Motor neuron (in vitro differentiated cells): ENCODE measurements at regions not wholly inside any gene's neighbourhood (a gene's known extent, or its start where the extent isn't known, plus 50 kb on each side); places are given as distances from the start of the nearest gene placed in this dataset.
"Not testable (repeated sequence)": the region's sequence is repeated elsewhere in the genome, so short reads cannot be mapped to it uniquely, and the experiment has no call there.

ENCODE experiments used
- ATAC-seq, 8 experiments: fragments of 200-7000 bp; cut with Tn5 transposase; replicated peaks in 6 of 8; 2 replicates each; pipeline ENCODE4 v1.8.0; 2021; ENCODE audit warnings: mild to moderate bottlenecking in 8 of 8, moderate library complexity in 8 of 8
- H3K27ac ChIP-seq, 2 donors: fragments of 250-450 bp; sonication (Bioruptor Pico); 2 replicates each; pipeline ENCODE4 v1.9.0; 2021; ENCODE audit warnings: antibody characterized with exemption in 2 of 2, mild to moderate bottlenecking in 2 of 2, moderate library complexity in 1 of 2
- H3K4me1 ChIP-seq, 2 donors: fragments of 250-450 bp; sonication (Bioruptor Pico); replicated peaks in 1 of 2; 2 replicates each; pipeline ENCODE4 v1.6.1; 2021; ENCODE audit warnings: antibody characterized with exemption in 2 of 2, mild to moderate bottlenecking in 2 of 2, moderate library complexity in 1 of 2
- H3K4me3 ChIP-seq, 5 donors: fragments of 250-450 bp; sonication (Bioruptor Pico); 2 replicates each; pipeline ENCODE4 v1.9.0; 2021; ENCODE audit warnings: antibody characterized with exemption in 5 of 5, mild to moderate bottlenecking in 5 of 5, moderate library complexity in 4 of 5
- WGBS, 10 experiments: fragments of 450-650 bp; shearing (Covaris generic); methylation state at CpG; one replicate each; pipeline ENCODE4 v1.0.0; 2022; 5-methylcytosine and 5-hydroxymethylcytosine counted together
- in situ Hi-C, 9 experiments: fragments of 400-800 bp; cut with MboI; loops; one replicate each; pipeline ENCODE4 v1.15.0; 2021; ENCODE audit warnings: low sequenced_read_pairs in 9 of 9, low pct_unique_long_range_greater_than_20kb in 2 of 9; ENCODE audit not compliant: unreplicated experiment in 9 of 9

GRCh38 chr14:81584495-81584894 is 50.8 kb upstream of the SEL1L start:
- WGBS, 10 experiments: 0 to 100% (median 86%) methylated on average over 1 to 2 of the region's 2 CpGs; no CpG with 5 or more reads in 2 of the 10 experiments
- in situ Hi-C loops: no loop called here
- no peak for ATAC-seq
- H3K4me1 ChIP-seq: no peaks in the 10 kb centered on the region
- no peak overlapping the region for H3K27ac ChIP-seq
- H3K4me3 ChIP-seq: no peak overlapping the region

GRCh38 chr14:81589381-81590065 is 55.9 kb upstream of the SEL1L start:
- ATAC-seq: no peak
- WGBS, 10 experiments: 9 to 100% (median 85%) methylated on average over 1 to 7 of the region's 7 CpGs
- Histone ChIP-seq H3K27ac (no peak overlapping the region), H3K4me3 (no peak overlapping the region), H3K4me1 (no peaks in the 10 kb centered on the region)
- in situ Hi-C loops: no loop called here

- no peak overlapping the region for H3K4me3 ChIP-seq
- ATAC-seq: no peak
- no peaks in the 10 kb centered on the region for H3K4me1 ChIP-seq
- in situ Hi-C loops: no loop called here
- no peak overlapping the region for H3K27ac ChIP-seq
- WGBS, 10 experiments: 0 to 83% (median 50%) methylated on average over 1 to 2 of the region's 3 CpGs; no CpG with 5 or more reads in 5 of the 10 experiments
Observed at GRCh38 chr14:81591266-81591665, 57.6 kb upstream of the SEL1L start.

- in situ Hi-C loops: no loop called here
- H3K4me1 ChIP-seq: peaks cover 0 to 2% of the 10 kb centered on the region in 2 donors
- no peak overlapping the region for H3K27ac ChIP-seq
- WGBS, 10 experiments: 0 to 50% (median 36%) methylated on average over 1 to 6 of the region's 6 CpGs; no CpG with 5 or more reads in 4 of the 10 experiments
- no peak overlapping the region for H3K4me3 ChIP-seq
- ATAC-seq: peak in 5 of 8 experiments; percentile 97 to 100 (median 99)
Observed at GRCh38 chr14:81594012-81594411, 60.4 kb upstream of the SEL1L start.

GRCh38 chr14:81605660-81606059 is 72.0 kb upstream of the SEL1L start:
- 0 to 86% (median 58%) methylated on average over 1 to 6 of the region's 6 CpGs; no CpG with 5 or more reads in 2 of the 10 experiments for WGBS, 10 experiments
- Histone ChIP-seq H3K4me3 (no peak overlapping the region), H3K27ac (no peak overlapping the region), H3K4me1 (peaks cover 0 to 33% of the 10 kb centered on the region in 2 donors)
- in situ Hi-C loops: no loop called here
- ATAC-seq: peak in 5 of 8 experiments; percentile 21 to 87 (median 50)

GRCh38 chr14:81613341-81614045 is 79.8 kb upstream of the SEL1L start:
- no peaks in the 10 kb centered on the region for H3K4me1 ChIP-seq
- ATAC-seq: no peak
- H3K27ac ChIP-seq: no peak overlapping the region
- WGBS, 10 experiments: 0 to 90% (median 57%) methylated on average over 1 to 6 of the region's 6 CpGs
- in situ Hi-C loops: no loop called here
- no peak overlapping the region for H3K4me3 ChIP-seq

- in situ Hi-C loops, H3K4me3 ChIP-seq, ATAC-seq, H3K27ac ChIP-seq, H3K4me1 ChIP-seq: not testable (repeated sequence)
- 29 to 100% (median 78%) methylated on average over 1 to 6 of the region's 9 CpGs; no CpG with 5 or more reads in 3 of the 10 experiments for WGBS, 10 experiments
Observed at GRCh38 chr14:81614302-81614701, 80.6 kb upstream of the SEL1L start.

GRCh38 chr14:81618695-81619094 is 85.0 kb upstream of the SEL1L start:
- peaks cover 4 to 10% of the 10 kb centered on the region in 2 donors for H3K4me1 ChIP-seq
- no peak for ATAC-seq
- H3K4me3 ChIP-seq: no peak overlapping the region
- WGBS, 10 experiments: 5 to 100% (median 100%) methylated on average over 1 to 3 of the region's 3 CpGs; no CpG with 5 or more reads in 1 of the 10 experiments
- H3K27ac ChIP-seq: no peak overlapping the region
- in situ Hi-C loops: no loop called here

- in situ Hi-C loops: no loop called here
- H3K4me3 ChIP-seq: no peak overlapping the region
- peak in 1 of 8 experiments; percentile 12 for ATAC-seq
- WGBS, 10 experiments: 39 to 97% (median 72%) methylated on average over 2 to 6 of the region's 6 CpGs; no CpG with 5 or more reads in 2 of the 10 experiments
- no peak overlapping the region for H3K27ac ChIP-seq
- H3K4me1 ChIP-seq: peaks cover 4 to 10% of the 10 kb centered on the region in 2 donors
Observed at GRCh38 chr14:81619816-81620215, 86.2 kb upstream of the SEL1L start.

- in situ Hi-C loops, H3K27ac ChIP-seq, ATAC-seq, H3K4me3 ChIP-seq: not testable (repeated sequence)
- 49 to 100% (median 80%) methylated on average over 1 to 7 of the region's 55 CpGs; no CpG with 5 or more reads in 5 of the 10 experiments for WGBS, 10 experiments
- peaks cover 4 to 10% of the 10 kb centered on the region in 2 donors for H3K4me1 ChIP-seq
Observed at GRCh38 chr14:81623771-81624396, 90.2 kb upstream of the SEL1L start.

- WGBS, 10 experiments: 0 to 29% (median 5%) methylated on average over 1 of the region's 1 CpG
- H3K4me3 ChIP-seq: no peak overlapping the region
- peak in 6 of 8 experiments; percentile 42 to 62 (median 52) for ATAC-seq
- in situ Hi-C loops: no loop called here
- H3K27ac ChIP-seq: no peak overlapping the region
- no peaks in the 10 kb centered on the region for H3K4me1 ChIP-seq
Observed at GRCh38 chr14:81625343-81625742, 91.7 kb upstream of the SEL1L start.

GRCh38 chr14:81632157-81632556 is 98.5 kb upstream of the SEL1L start:
- no peak for ATAC-seq
- Histone ChIP-seq H3K4me3 (no peak overlapping the region), H3K4me1 (no peaks in the 10 kb centered on the region), H3K27ac (no peak overlapping the region)
- in situ Hi-C loops: no loop called here

- in situ Hi-C loops: no loop called here
- no peaks in the 10 kb centered on the region for H3K4me1 ChIP-seq
- ATAC-seq: peak in 2 of 8 experiments; percentile 21 to 43
- H3K27ac ChIP-seq: no peak overlapping the region
- no peak overlapping the region for H3K4me3 ChIP-seq
Observed at GRCh38 chr14:81633496-81633895, 99.8 kb upstream of the SEL1L start.
